Ovary (tissue), 7 donors: ENCODE measurements at regions not wholly inside any gene's neighbourhood (a gene's known extent, or its start where the extent isn't known, plus 50 kb on each side); places are given as distances from the start of the nearest gene placed in this dataset.

ENCODE experiments used
- DNase-seq, 5 donors: peaks; one replicate each; pipeline ENCODE4 v3.0.0-alpha.2; 2019 to 2020
- H3K27ac ChIP-seq, 2 donors: fragments of 200-600 bp; one replicate each; pipeline versions ENCODE4 v1.5.1 to v1.8.0; 2019 to 2022
- H3K27me3 ChIP-seq: fragments of 200-600 bp; one replicate; pipeline ENCODE4 v1.8.0; 2022
- H3K36me3 ChIP-seq: fragments of 200-600 bp; sonication (generic); one replicate; pipeline ENCODE4 v1.5.1; 2019
- H3K4me1 ChIP-seq: one replicate; pipeline ENCODE4 v1.8.1; 2013; ENCODE audit warnings: mild to moderate bottlenecking, moderate library complexity; ENCODE audit not compliant: insufficient read depth
- H3K4me3 ChIP-seq: fragments of 200-600 bp; sonication (generic); one replicate; pipeline ENCODE4 v1.5.1; 2017
- H3K9me3 ChIP-seq, 2 donors: fragments of 200-600 bp in 1 of 2; sonication (generic) in 1 of 2; one replicate each; pipeline versions ENCODE4 v1.5.1 to v1.8.1; 2013 to 2019; ENCODE audit warnings: mild to moderate bottlenecking in 1 of 2, moderate library complexity in 1 of 2
- EP300 ChIP-seq: sonication (generic); formaldehyde crosslinking; IDR thresholded peaks from one replicate; pipeline ENCODE4 v1.6.1; 2017; ENCODE audit warnings: antibody characterized with exemption
- POLR2A ChIP-seq: fragments of 450-650 bp; IDR thresholded peaks from one replicate; pipeline ENCODE4 v1.6.1; 2017; ENCODE audit warnings: antibody characterized with exemption, mild to moderate bottlenecking, moderate library complexity
- WGBS, 3 donors: extraction: QIAGEN DNeasy Blood & Tissue Kit in 1 of 3; methylation state at CpG; one replicate each; pipeline versions ENCODE4 v1.1.5 to v1.1.7; 2013 to 2017; 5-methylcytosine and 5-hydroxymethylcytosine counted together
- intact Hi-C, 4 donors: fragments of 100-400 bp; cut with DNase I; formaldehyde crosslinking; loops; one replicate each; pipeline versions ENCODE4 v1.11.0 to v1.15.1; 2022 to 2023
- TF ChIP-seq, protein P1 (sequence below), 3 donors: fragments of 450-650 bp in 2 of 3; fragments of 200-600 bp in 1 of 3; IDR thresholded peaks; one replicate each; pipeline versions ENCODE4 v1.5.1 to v1.8.0; 2016 to 2022; ENCODE audit warnings: antibody characterized with exemption in 3 of 3, mild to moderate bottlenecking in 1 of 3
- donor health status: DM: no; HTN: no; CAD: no; lungs with moderate emphysema.
- donor health status: DM: no; HTN: no; CAD: no.
- donor health status: Bipolar disorder and iron deficiency.
- donor health status: DM: no; HTN: no; CAD: no.
- donor health status: DM: yes; HTN: yes; CAD: no.

DNA sequence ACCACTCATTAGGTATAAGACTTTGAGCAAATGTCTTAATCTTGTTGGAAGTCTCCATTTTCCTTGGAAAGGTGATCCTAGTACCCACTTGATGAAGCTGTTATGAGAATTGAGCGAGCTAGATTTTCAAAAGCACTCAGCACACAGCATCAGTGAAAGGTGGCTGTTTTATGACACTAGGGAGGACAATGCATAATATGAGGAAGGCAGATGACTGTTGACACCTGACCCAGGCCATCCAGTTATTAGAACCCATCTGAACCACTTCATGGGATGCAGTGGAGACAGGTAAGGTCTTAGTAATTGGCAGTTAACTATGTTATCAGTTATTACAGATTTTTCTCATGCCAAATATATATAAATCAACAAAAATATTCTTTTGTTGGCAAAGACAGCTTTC is 369.9 kb upstream of the PDE3A start:
- no peak overlapping the region for H3K27ac ChIP-seq
- H3K4me1 ChIP-seq: peaks cover 5% of the 10 kb centered on the region
- no peaks in the 10 kb centered on the region for H3K36me3 ChIP-seq
- TF ChIP-seq, protein P1, sequence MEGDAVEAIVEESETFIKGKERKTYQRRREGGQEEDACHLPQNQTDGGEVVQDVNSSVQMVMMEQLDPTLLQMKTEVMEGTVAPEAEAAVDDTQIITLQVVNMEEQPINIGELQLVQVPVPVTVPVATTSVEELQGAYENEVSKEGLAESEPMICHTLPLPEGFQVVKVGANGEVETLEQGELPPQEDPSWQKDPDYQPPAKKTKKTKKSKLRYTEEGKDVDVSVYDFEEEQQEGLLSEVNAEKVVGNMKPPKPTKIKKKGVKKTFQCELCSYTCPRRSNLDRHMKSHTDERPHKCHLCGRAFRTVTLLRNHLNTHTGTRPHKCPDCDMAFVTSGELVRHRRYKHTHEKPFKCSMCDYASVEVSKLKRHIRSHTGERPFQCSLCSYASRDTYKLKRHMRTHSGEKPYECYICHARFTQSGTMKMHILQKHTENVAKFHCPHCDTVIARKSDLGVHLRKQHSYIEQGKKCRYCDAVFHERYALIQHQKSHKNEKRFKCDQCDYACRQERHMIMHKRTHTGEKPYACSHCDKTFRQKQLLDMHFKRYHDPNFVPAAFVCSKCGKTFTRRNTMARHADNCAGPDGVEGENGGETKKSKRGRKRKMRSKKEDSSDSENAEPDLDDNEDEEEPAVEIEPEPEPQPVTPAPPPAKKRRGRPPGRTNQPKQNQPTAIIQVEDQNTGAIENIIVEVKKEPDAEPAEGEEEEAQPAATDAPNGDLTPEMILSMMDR (IDR thresholded peaks at IDR 0.05): no peak
- TF ChIP-seq EP300 (no peak), POLR2A (no peak)
- no peak overlapping the region for H3K4me3 ChIP-seq
- WGBS, 3 donors: 97 to 100% (median 97%) methylated on average over 1 of the region's 1 CpG
- H3K9me3 ChIP-seq: no peaks in the 10 kb centered on the region
- no peaks in the 10 kb centered on the region for H3K27me3 ChIP-seq
- no peak for DNase-seq
- intact Hi-C loops: no loop called here

DNA sequence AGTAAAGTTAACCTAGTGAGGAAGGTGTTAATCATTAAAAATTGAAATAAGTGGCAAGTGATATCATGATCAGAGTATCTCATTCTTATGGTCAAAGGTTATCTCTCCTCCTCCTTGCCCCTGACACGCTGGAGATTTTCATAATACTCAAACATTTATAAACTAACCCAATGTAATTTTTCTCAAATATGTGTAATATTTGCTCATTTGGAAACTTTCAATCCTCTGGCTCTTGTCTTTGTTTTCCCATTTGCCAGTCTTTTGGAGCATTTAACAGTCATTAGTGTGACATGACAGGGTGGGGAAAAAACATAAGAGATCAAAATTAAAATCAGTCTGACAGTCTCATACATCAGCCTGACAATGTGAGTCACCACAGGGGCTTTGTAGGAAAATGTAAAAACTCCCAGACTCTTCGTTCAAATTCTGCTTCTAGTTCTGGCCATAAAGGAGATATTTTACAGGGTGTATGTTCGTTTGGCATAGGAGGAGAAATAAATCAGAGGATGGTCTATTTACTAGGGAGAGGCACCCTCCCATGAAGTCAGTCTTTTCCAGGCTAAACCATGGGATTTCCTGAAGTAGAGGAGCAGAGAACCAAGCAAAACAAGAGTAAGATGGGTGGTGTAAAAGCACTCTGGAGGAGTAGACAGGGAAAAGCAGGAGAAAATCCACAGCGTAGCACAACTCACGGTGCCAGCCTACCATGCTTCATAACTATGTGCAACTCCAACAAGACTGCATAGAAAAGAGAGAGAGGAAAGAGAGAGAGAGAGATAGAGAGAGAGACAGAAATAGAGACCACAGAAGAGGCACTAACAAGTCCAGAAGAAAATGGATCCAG is 369.2 kb upstream of the PDE3A start:
- Histone ChIP-seq H3K4me1 (peaks cover 5% of the 10 kb centered on the region), H3K36me3 (no peaks in the 10 kb centered on the region), H3K27me3 (no peaks in the 10 kb centered on the region), H3K4me3 (no peak overlapping the region), H3K27ac (no peak overlapping the region), H3K9me3 (no peaks in the 10 kb centered on the region)
- intact Hi-C loops: no loop called here
- 86% methylated on average over 5 of the region's 5 CpGs for WGBS, 3 donors
- TF ChIP-seq EP300 (no peak), POLR2A (no peak)
- TF ChIP-seq, protein P1 (IDR thresholded peaks at IDR 0.05): no peak
- DNase-seq: no peak

DNA sequence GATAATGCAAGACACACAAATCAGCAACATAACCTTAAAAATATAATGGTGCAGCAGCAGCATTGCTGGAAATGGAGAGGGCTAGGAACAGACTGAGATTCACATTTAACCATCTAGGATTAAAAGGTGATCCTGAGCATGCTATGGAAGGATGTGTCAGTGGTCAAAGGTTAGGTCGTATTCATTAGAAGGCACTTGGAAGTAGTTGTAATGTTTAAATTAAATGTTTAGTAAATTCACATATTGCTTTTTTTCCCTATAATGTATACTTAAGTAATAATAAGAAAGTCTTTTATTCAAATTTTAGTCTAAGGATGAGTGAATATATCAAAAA is 368.6 kb upstream of the PDE3A start:
- H3K4me1 ChIP-seq: peaks cover 5% of the 10 kb centered on the region
- WGBS, 3 donors: 70 to 89% (median 87%) methylated on average over 1 of the region's 1 CpG
- TF ChIP-seq POLR2A: no peak
- no peak for TF ChIP-seq EP300
- TF ChIP-seq, protein P1 (IDR thresholded peaks at IDR 0.05): no peak
- H3K27ac ChIP-seq: no peak overlapping the region
- intact Hi-C loops: no loop called here
- H3K4me3 ChIP-seq: no peak overlapping the region
- no peaks in the 10 kb centered on the region for H3K27me3 ChIP-seq
- no peaks in the 10 kb centered on the region for H3K36me3 ChIP-seq
- DNase-seq: no peak
- no peaks in the 10 kb centered on the region for H3K9me3 ChIP-seq

DNA sequence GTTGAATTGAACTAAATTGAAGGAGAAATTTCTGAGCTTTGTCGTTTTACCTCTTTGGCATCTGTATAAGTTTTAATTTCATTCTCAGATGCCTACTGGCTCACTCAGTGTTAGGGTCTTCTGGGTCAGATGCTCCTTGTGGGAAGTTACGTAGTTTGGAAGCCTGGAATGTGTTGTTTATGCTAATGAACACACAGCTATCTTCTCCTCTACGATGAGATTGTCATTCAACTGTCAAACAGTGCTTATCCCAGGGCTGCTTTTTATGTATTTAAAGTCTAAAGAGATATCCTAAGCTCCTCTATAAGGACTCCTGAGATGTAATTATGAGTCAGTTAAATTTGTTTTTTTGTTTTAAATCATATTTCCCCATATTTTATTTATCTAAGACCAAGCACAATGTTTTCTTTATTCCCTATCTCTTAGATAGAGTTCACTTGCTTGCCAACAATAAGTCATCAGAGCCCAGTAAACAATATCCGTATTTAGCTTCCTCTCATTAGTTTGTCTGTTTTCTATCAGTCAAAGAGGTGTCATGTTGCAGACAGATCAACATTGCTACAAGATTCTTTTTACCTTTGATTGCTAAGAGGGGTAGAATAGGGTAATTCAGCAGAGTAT is 368.0 kb upstream of the PDE3A start:
- Histone ChIP-seq H3K9me3 (no peaks in the 10 kb centered on the region), H3K36me3 (no peaks in the 10 kb centered on the region), H3K27me3 (no peaks in the 10 kb centered on the region), H3K4me1 (peaks cover 5% of the 10 kb centered on the region), H3K4me3 (no peak overlapping the region), H3K27ac (no peak overlapping the region)
- WGBS, 3 donors: 10 to 29% (median 14%) methylated on average over 4 of the region's 4 CpGs
- no peak for DNase-seq
- TF ChIP-seq EP300 (no peak), POLR2A (no peak)
- TF ChIP-seq, protein P1 (IDR thresholded peaks at IDR 0.05): no peak
- intact Hi-C loops: no loop called here
